Astrocyte of the spinal cord (primary cell): ENCODE measurements at regions not wholly inside any gene's neighbourhood (a gene's known extent, or its start where the extent isn't known, plus 50 kb on each side); places are given as distances from the start of the nearest gene placed in this dataset.

Experiments used
- DNase-seq: peaks from one replicate; pipeline ENCODE4 v3.0.0; 2011; ENCODE audit warnings: low read depth, low spot score
- H3K4me3 ChIP-seq: 2 replicates; pipeline ENCODE4 v1.5.1; 2011; ENCODE audit warnings: low read depth, mild to moderate bottlenecking, low read length, moderate library complexity
- CTCF ChIP-seq: IDR thresholded peaks from 2 replicates; pipeline ENCODE4 v1.5.1; 2012; ENCODE audit warnings: low read depth, mild to moderate bottlenecking, low read length, inconsistent platforms
- in situ Hi-C: cut with HindIII; loops from 2 replicates; pipeline ENCODE4 v1.10.0; 2017; ENCODE audit warnings: low sequenced_read_pairs

- DNase-seq, result no peak
- H3K4me3 ChIP-seq, result no peak overlapping the region
- in situ Hi-C loops, result no loop called here
- TF ChIP-seq CTCF, result no peak
Observed at GRCh38 chr2:8118940-8119781, 562.7 kb upstream of the ID2 start.

DNA sequence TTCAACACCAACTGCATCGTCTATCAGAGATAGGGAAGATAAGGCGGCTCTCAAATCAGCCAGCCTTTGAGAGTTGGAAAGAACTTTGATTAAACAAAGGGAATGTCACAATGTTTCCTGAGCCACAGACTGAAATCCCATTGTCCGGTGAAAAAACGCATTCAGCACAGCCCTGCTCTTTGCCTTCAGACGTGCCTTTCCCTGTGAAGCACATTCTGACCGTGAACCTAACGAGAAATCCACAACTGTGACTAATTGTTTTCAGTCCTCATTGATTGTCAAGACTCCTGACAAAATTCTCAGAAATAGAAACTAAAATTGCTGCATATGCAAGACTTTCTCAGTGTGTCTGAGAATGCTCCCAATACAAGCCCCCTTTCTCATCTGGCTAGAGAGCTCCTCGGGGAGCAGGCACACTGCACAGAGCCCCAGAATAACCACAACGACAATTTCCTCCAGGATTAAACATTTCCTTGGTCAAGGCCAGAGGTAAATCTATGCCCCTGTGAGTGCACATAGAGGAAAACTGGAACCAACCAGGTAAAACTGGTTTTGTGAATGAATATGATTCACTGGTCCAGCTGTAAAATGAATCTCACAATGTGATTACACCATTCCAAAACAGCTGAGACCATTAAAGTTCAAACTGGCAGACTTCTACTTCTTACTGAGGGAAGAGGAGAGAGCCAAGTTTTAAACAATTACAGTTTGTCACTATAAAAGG, 561.9 kb upstream of the ID2 start:
- in situ Hi-C loops, result no loop called here
- TF ChIP-seq CTCF, result no peak
- DNase-seq, result peak; percentile 55
- H3K4me3 ChIP-seq, result no peak overlapping the region

- in situ Hi-C loops, result no loop called here
- no peak for DNase-seq
- no peak for TF ChIP-seq CTCF
- H3K4me3 ChIP-seq, result no peak overlapping the region
Observed at GRCh38 chr2:8120506-8120860, 561.4 kb upstream of the ID2 start.

DNA sequence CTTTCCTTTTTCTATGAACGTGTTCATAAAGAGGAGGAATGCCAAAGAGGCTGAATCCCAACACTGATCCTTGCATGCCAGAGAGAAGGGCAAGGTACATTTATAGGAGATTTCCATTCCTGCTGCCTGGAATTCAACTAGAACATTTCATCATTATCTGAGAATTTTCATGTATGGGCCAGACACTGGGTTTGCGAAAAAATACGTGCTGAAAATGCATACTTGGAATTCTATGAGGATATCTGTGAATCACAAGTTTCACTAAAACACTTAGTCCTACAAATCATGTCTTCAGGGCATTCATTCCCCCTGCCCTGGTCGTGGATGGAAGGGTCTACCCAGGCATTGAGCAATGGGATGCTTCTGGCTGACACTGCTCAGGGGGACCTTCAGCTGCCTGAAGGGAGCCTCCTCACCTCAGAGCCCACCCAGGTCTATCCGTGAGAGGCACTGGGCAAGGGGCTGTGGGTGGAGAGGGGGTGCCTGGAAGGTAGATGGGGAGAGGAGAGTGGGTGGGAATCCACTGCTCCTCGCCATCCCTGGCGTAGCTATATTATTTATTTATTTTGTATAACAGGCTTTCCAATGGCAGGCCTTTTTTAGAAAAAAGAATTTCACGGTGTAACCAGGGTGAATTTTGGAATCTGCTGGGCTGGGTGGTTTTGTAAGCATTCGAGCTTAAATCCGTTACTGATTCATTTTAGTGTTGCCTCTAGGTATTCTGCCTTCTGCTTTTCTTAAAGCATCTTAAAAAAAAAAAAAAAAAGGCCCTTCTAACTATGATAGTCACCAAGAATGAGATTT, 560.6 kb upstream of the ID2 start:
- in situ Hi-C loops, result no loop called here
- no peak for DNase-seq
- no peak for TF ChIP-seq CTCF
- no peak overlapping the region for H3K4me3 ChIP-seq

GRCh38 chr2:8121826-8122513, 559.9 kb upstream of the ID2 start:
- in situ Hi-C loops, result no loop called here
- DNase-seq, result no peak

More at GRCh38 chr2:8121826-8122513, 559.9 kb upstream of the ID2 start:
- H3K4me3 ChIP-seq, result no peak overlapping the region
- TF ChIP-seq CTCF, result no peak
